ENCODE measurements at regions not wholly inside any gene's neighbourhood (a gene's known extent, or its start where the extent isn't known, plus 50 kb on each side); places are given as distances from the start of the nearest gene placed in this dataset.

DNA sequence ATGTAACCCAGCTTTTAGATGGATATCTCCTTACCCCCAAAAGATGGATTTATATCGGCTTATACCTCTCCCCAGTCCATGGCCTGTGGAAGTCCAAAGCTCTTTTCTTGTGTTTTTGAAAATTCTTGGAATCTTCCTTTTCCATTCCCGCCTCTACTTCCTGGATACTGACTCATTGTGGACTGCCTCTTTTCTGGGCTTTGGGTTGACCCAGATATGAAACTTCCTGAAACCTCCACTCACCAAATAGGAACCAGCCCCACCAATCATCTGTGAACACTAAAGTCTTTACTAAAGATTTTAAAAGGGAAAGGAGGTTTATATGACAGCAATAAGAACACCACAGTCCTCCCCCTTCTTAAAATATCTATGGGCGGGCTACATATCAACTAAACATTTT is 163.4 kb upstream of the SYN3 start:
- no peak for DNase-seq (ENCODE audit: low read depth, low spot score)
- Histone ChIP-seq H3K9me3 (replicated peaks; ENCODE audit: control insufficient read depth, insufficient read depth, low read length) (peaks cover 10% of the 10 kb centered on the region), H3K27ac (ENCODE audit: insufficient read depth, low read depth, low read length) (no peak overlapping the region), H3K9me1 (replicated peaks; ENCODE audit: control insufficient read depth, extremely low read depth, insufficient read depth, low read length) (no peaks in the 10 kb centered on the region), H3K4me3 (replicated peaks in 1 of 3; ENCODE audit: insufficient read depth in 1 of 3, low read depth in 1 of 3, low read length in 3 of 3) (no peak overlapping the region), H3K9ac (replicated peaks; ENCODE audit: extremely low read depth, insufficient read depth, low read length) (no peak overlapping the region), H3K4me2 (ENCODE audit: insufficient read depth, low read length) (no peak overlapping the region), H3K4me1 (ENCODE audit: control insufficient read depth, extremely low read depth, insufficient read depth, low read length) (no peaks in the 10 kb centered on the region), H3K36me3 (ENCODE audit: control insufficient read depth in 2 of 2, extremely low read depth in 1 of 2, insufficient read depth in 2 of 2, low read length in 2 of 2) (no peaks in the 10 kb centered on the region), H3K79me2 (ENCODE audit: control insufficient read depth, insufficient read depth, low read length) (no peaks in the 10 kb centered on the region), H3K27me3 (ENCODE audit: control insufficient read depth in 2 of 2, insufficient read depth in 2 of 2, low read length in 2 of 2) (no peaks in the 10 kb centered on the region), H2AFZ (ENCODE audit: low read depth, low read length) (no peak overlapping the region), H4K20me1 (replicated peaks; ENCODE audit: control insufficient read depth, extremely low read depth, insufficient read depth, low read length) (no peaks in the 10 kb centered on the region)
- intact Hi-C loops (cut with micrococcal nuclease) (no loop called here), dilution Hi-C loops (cut with MboI; ENCODE audit: extremely low pct_ligation_motif_present, low sequenced_read_pairs) (no loop called here)
- CTCF ChIA-PET: no interaction called here
- no TSS peak for BruUV-seq (replicated peaks)
- TF ChIP-seq MYC (IDR thresholded peaks at IDR 0.05; ENCODE audit: low read depth, low read length): no peak
- TF ChIP-seq, protein P1, sequence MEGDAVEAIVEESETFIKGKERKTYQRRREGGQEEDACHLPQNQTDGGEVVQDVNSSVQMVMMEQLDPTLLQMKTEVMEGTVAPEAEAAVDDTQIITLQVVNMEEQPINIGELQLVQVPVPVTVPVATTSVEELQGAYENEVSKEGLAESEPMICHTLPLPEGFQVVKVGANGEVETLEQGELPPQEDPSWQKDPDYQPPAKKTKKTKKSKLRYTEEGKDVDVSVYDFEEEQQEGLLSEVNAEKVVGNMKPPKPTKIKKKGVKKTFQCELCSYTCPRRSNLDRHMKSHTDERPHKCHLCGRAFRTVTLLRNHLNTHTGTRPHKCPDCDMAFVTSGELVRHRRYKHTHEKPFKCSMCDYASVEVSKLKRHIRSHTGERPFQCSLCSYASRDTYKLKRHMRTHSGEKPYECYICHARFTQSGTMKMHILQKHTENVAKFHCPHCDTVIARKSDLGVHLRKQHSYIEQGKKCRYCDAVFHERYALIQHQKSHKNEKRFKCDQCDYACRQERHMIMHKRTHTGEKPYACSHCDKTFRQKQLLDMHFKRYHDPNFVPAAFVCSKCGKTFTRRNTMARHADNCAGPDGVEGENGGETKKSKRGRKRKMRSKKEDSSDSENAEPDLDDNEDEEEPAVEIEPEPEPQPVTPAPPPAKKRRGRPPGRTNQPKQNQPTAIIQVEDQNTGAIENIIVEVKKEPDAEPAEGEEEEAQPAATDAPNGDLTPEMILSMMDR (IDR thresholded peaks at IDR 0.05; ENCODE audit: extremely low read depth in 1 of 2, insufficient read depth in 1 of 2, low read depth in 1 of 2, low read length in 2 of 2): no peak
- TF ChIP-seq EZH2 (IDR thresholded peaks at IDR 0.05; ENCODE audit: borderline replicate concordance, low read depth, low read length, severe bottlenecking): no peak
- no peak for TF ChIP-seq FOS (IDR thresholded peaks at IDR 0.05; ENCODE audit: borderline replicate concordance, insufficient read depth, low read length)
- POLR2A ChIA-PET: no interaction called here
- FAIRE-seq: no peak

DNA sequence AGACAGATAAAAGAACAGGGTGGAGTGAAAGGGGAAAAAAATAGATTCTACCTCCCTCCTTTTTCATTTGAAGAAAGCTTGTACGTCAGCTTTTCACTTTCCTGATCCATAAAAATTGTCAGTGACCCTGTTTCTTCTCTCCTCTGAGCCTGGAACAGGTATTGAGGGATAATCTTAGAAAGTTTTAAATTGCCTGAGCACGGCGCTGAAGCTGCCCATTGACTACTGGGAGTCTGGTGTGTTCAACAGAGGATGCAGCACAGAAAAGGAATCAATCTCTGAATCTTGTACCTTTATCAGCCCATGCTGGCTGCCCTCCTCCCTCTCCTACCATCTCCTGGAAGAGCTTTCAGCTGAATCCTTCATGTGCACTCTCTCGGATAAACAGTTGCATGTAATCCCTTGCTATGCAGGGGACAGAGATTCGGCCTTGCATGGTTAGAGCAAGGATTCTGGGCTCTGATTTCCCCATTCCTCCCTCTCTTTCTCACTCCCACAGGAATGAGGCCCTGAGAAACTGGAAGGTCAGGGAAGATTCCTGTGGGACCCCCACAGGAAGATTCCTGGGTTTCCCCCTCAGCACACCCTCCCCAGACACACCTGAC is 162.4 kb upstream of the SYN3 start:
- dilution Hi-C loops (cut with MboI; ENCODE audit: extremely low pct_ligation_motif_present, low sequenced_read_pairs) (no loop called here), intact Hi-C loops (cut with micrococcal nuclease) (no loop called here)
- Histone ChIP-seq H3K79me2 (ENCODE audit: control insufficient read depth, insufficient read depth, low read length) (no peaks in the 10 kb centered on the region), H3K4me1 (ENCODE audit: control insufficient read depth, extremely low read depth, insufficient read depth, low read length) (no peaks in the 10 kb centered on the region), H3K4me3 (replicated peaks in 1 of 3; ENCODE audit: insufficient read depth in 1 of 3, low read depth in 1 of 3, low read length in 3 of 3) (no peak overlapping the region), H3K27ac (ENCODE audit: insufficient read depth, low read depth, low read length) (no peak overlapping the region), H3K9ac (replicated peaks; ENCODE audit: extremely low read depth, insufficient read depth, low read length) (no peak overlapping the region), H3K36me3 (ENCODE audit: control insufficient read depth in 2 of 2, extremely low read depth in 1 of 2, insufficient read depth in 2 of 2, low read length in 2 of 2) (no peaks in the 10 kb centered on the region), H3K9me3 (replicated peaks; ENCODE audit: control insufficient read depth, insufficient read depth, low read length) (peaks cover 7% of the 10 kb centered on the region), H3K9me1 (replicated peaks; ENCODE audit: control insufficient read depth, extremely low read depth, insufficient read depth, low read length) (no peaks in the 10 kb centered on the region), H3K27me3 (ENCODE audit: control insufficient read depth in 2 of 2, insufficient read depth in 2 of 2, low read length in 2 of 2) (no peaks in the 10 kb centered on the region), H3K4me2 (ENCODE audit: insufficient read depth, low read length) (no peak overlapping the region), H4K20me1 (replicated peaks; ENCODE audit: control insufficient read depth, extremely low read depth, insufficient read depth, low read length) (no peaks in the 10 kb centered on the region), H2AFZ (ENCODE audit: low read depth, low read length) (no peak overlapping the region)
- ChIA-PET POLR2A (no interaction called here), CTCF (no interaction called here)
- DNase-seq (ENCODE audit: low read depth, low spot score): no peak
- no peak for FAIRE-seq
- no TSS peak for BruUV-seq (replicated peaks)
- TF ChIP-seq POLR2A (IDR thresholded peaks at IDR 0.05; ENCODE audit: low read depth, low read length) (no peak), POLR2AphosphoS5 (IDR thresholded peaks at IDR 0.05; ENCODE audit: insufficient read depth, low read depth, low read length) (no peak), FOS (IDR thresholded peaks at IDR 0.05; ENCODE audit: borderline replicate concordance, insufficient read depth, low read length) (no peak), GATA2 (IDR thresholded peaks at IDR 0.05; ENCODE audit: insufficient read depth, insufficient read length, low read depth, low read length) (no peak), EZH2 (IDR thresholded peaks at IDR 0.05; ENCODE audit: borderline replicate concordance, low read depth, low read length, severe bottlenecking) (no peak), JUN (IDR thresholded peaks at IDR 0.05; ENCODE audit: borderline replicate concordance, insufficient read depth, insufficient read length, low read depth) (no peak), MYC (IDR thresholded peaks at IDR 0.05; ENCODE audit: low read depth, low read length) (no peak)
- TF ChIP-seq, protein P2, sequence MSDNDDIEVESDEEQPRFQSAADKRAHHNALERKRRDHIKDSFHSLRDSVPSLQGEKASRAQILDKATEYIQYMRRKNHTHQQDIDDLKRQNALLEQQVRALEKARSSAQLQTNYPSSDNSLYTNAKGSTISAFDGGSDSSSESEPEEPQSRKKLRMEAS (IDR thresholded peaks at IDR 0.05; ENCODE audit: insufficient read depth, insufficient read length): no peak
- TF ChIP-seq, protein P1 (IDR thresholded peaks at IDR 0.05; ENCODE audit: extremely low read depth in 1 of 2, insufficient read depth in 1 of 2, low read depth in 1 of 2, low read length in 2 of 2): no peak

Data from endothelial cell of umbilical vein (primary cell).